ENCODE measurements at regions not wholly inside any gene's neighbourhood (a gene's known extent, or its start where the extent isn't known, plus 50 kb on each side); places are given as distances from the start of the nearest gene placed in this dataset.

DNA sequence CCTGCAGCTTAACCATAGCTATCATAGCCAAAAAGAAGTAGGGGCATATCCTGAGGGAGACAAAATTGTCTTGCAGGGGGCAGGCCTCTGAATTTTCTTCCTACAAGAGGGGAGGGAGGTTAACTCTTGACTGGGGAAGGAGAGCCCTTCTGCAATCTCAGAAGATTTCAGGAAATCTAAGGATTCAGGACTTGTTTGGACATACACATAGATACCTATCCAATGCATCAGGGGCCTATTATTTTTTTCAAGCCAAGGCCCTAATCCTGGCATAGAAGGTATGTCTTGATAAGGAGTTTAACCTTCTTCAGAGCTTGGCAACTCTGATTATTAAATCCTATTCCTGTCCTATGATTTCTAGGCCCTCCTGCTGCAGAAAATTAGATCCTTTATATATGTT lies 375.1 kb upstream of the ACTBL2 start:
- TF ChIP-seq, protein P1, sequence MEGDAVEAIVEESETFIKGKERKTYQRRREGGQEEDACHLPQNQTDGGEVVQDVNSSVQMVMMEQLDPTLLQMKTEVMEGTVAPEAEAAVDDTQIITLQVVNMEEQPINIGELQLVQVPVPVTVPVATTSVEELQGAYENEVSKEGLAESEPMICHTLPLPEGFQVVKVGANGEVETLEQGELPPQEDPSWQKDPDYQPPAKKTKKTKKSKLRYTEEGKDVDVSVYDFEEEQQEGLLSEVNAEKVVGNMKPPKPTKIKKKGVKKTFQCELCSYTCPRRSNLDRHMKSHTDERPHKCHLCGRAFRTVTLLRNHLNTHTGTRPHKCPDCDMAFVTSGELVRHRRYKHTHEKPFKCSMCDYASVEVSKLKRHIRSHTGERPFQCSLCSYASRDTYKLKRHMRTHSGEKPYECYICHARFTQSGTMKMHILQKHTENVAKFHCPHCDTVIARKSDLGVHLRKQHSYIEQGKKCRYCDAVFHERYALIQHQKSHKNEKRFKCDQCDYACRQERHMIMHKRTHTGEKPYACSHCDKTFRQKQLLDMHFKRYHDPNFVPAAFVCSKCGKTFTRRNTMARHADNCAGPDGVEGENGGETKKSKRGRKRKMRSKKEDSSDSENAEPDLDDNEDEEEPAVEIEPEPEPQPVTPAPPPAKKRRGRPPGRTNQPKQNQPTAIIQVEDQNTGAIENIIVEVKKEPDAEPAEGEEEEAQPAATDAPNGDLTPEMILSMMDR (IDR thresholded peaks at IDR 0.05; ENCODE audit: extremely low read depth, missing control alignments), result no peak
- no peak for DNase-seq (ENCODE audit: low spot score)

DNA sequence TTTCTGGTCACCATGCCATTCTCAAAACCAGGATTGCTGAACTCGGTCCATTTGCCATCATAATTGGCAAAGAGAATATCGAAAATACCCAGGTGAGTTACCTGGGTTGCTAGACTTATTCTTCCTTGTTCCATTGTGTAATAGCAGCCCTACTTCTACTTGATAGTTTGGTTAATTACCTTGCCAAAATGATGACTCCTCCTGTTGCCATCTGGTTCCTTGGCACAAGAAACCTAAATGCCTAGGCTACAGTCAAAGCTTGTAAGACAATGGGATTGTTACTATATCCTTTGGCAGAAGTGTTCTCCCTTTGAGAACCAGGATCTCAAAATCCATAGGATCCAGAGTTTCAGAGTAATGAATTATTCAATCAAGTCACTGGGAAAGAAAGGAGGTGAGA lies 373.2 kb upstream of the ACTBL2 start:
- DNase-seq (ENCODE audit: low spot score), result no peak
- TF ChIP-seq, protein P1 (IDR thresholded peaks at IDR 0.05; ENCODE audit: extremely low read depth, missing control alignments), result no peak

- no peak for DNase-seq (ENCODE audit: low spot score)
- TF ChIP-seq, protein P1 (IDR thresholded peaks at IDR 0.05; ENCODE audit: extremely low read depth, missing control alignments), result no peak
These were observed 371.5 kb upstream of the ACTBL2 start for GRCh38 chr5:57853929-57854697.

GRCh38 chr5:57850109-57850508 lies 367.5 kb upstream of the ACTBL2 start:
- DNase-seq (ENCODE audit: low spot score), result no peak
- TF ChIP-seq, protein P1 (IDR thresholded peaks at IDR 0.05; ENCODE audit: extremely low read depth, missing control alignments), result no peak

GRCh38 chr5:57845025-57845424 lies 362.4 kb upstream of the ACTBL2 start:
- TF ChIP-seq, protein P1 (IDR thresholded peaks at IDR 0.05; ENCODE audit: extremely low read depth, missing control alignments), result no peak
- no peak for DNase-seq (ENCODE audit: low spot score)

DNA sequence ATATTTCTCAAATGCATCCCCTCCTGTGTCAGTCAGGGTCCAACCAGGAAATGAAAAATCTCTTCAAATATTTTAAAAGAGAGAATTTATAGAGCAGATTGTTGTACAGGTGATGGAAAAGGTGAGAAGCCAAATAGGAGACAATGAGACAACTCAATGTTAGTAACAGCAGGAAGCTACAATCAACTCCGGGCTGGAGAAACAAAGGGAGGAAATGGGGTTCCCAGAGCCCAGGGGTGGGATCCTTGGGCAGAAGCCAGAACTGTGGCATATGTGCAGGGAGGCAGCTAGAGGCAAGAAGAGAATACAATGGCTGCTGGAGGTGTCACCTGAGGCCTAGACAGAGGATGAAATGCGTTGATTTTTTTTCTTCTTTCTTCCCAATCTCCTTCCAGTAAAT lies 361.8 kb upstream of the ACTBL2 start:
- DNase-seq (ENCODE audit: low spot score), result no peak
- TF ChIP-seq, protein P1 (IDR thresholded peaks at IDR 0.05; ENCODE audit: extremely low read depth, missing control alignments), result no peak

GRCh38 chr5:57843059-57843367 lies 360.4 kb upstream of the ACTBL2 start:
- DNase-seq (ENCODE audit: low spot score), result no peak
- TF ChIP-seq, protein P1 (IDR thresholded peaks at IDR 0.05; ENCODE audit: extremely low read depth, missing control alignments), result no peak

Measured in GM20000 (cell line).